ENCODE measurements at regions not wholly inside any gene's neighbourhood (a gene's known extent, or its start where the extent isn't known, plus 50 kb on each side); places are given as distances from the start of the nearest gene placed in this dataset.

- DNase-seq (ENCODE audit: low spot score), result no peak
Measured at GRCh38 chr7:25512061-25512687, 283.9 kb upstream of the NPVF start.

- DNase-seq (ENCODE audit: low spot score), result no peak
Measured at GRCh38 chr7:25515633-25516275, 287.5 kb upstream of the NPVF start.

GRCh38 chr7:25517906-25518305 is 289.6 kb upstream of the NPVF start:
- DNase-seq (ENCODE audit: low spot score), result no peak

GRCh38 chr7:25520017-25520416 is 291.7 kb upstream of the NPVF start:
- DNase-seq (ENCODE audit: low spot score), result no peak

GRCh38 chr7:25520516-25520915 is 292.2 kb upstream of the NPVF start:
- DNase-seq (ENCODE audit: low spot score), result no peak

GRCh38 chr7:25521236-25521635 is 292.9 kb upstream of the NPVF start:
- DNase-seq (ENCODE audit: low spot score), result no peak

- no peak for DNase-seq (ENCODE audit: low spot score)
Measured at GRCh38 chr7:25522727-25523126, 294.4 kb upstream of the NPVF start.

- DNase-seq (ENCODE audit: low spot score), result no peak
Measured at GRCh38 chr7:25527665-25528170, 299.4 kb upstream of the NPVF start.

- DNase-seq (ENCODE audit: low spot score), result no peak
Measured at GRCh38 chr7:25529320-25529719, 301.0 kb upstream of the NPVF start.

GRCh38 chr7:25536851-25537250 is 308.6 kb upstream of the NPVF start:
- no peak for DNase-seq (ENCODE audit: low spot score)

GRCh38 chr7:25537662-25538375 is 309.5 kb upstream of the NPVF start:
- DNase-seq (ENCODE audit: low spot score), result no peak

GRCh38 chr7:25541094-25541821 is 313.0 kb upstream of the NPVF start:
- no peak for DNase-seq (ENCODE audit: low spot score)

GRCh38 chr7:25541877-25542276 is 313.6 kb upstream of the NPVF start:
- DNase-seq (ENCODE audit: low spot score), result no peak

- no peak for DNase-seq (ENCODE audit: low spot score)
Measured at GRCh38 chr7:25543210-25543609, 314.9 kb upstream of the NPVF start.

- DNase-seq (ENCODE audit: low spot score), result no peak
Measured at GRCh38 chr7:25543798-25544197, 315.5 kb upstream of the NPVF start.

- no peak for DNase-seq (ENCODE audit: low spot score)
Measured at GRCh38 chr7:25544254-25544653, 316.0 kb upstream of the NPVF start.

GRCh38 chr7:25545124-25546008 is 317.1 kb upstream of the NPVF start:
- DNase-seq (ENCODE audit: low spot score), result no peak

GRCh38 chr7:25546306-25546705 is 318.0 kb upstream of the NPVF start:
- no peak for DNase-seq (ENCODE audit: low spot score)

GRCh38 chr7:25549271-25549921 is 321.1 kb upstream of the NPVF start:
- no peak for DNase-seq (ENCODE audit: low spot score)

- DNase-seq (ENCODE audit: low spot score), result no peak
Measured at GRCh38 chr7:25550149-25550548, 321.9 kb upstream of the NPVF start.

GRCh38 chr7:25552998-25553397 is 324.7 kb upstream of the NPVF start:
- peak; percentile 20 for DNase-seq (ENCODE audit: low spot score)

Measured in pons (tissue), 1 donor.